ENCODE measurements at regions not wholly inside any gene's neighbourhood (a gene's known extent, or its start where the extent isn't known, plus 50 kb on each side); places are given as distances from the start of the nearest gene placed in this dataset.

DNA sequence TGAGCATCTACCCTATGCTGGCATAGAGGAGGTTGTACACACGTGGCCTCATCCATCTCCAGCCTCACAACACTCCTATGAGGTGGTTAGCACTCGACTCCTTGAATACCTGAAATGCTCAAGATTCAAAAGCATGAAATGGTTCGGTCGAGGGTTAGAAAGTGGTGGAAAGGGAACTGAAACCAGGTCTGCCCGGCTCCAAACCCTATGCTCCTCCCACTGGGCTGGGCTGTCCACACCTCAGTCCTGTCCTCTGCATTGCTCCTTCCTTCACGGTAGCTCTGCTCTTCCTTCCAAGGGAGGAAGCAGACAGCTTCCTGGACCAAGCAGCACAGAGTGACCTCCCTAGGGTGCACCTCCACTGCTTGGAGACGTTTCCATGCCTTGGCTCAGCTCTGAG, 565.2 kb upstream of the ID2 start:
- Histone ChIP-seq H3K4me3 (no peak overlapping the region), H3K27me3 (no peaks in the 10 kb centered on the region), H3K9me3 (no peaks in the 10 kb centered on the region), H3K4me1 (peaks cover 0 to 21% (median 6%) of the 10 kb centered on the region in 12 donors), H3K36me3 (no peaks in the 10 kb centered on the region), H3K27ac (no peak overlapping the region)
- intact Hi-C loops (cut with DNase I), result no loop called here
- 72 to 81% (median 78%) methylated on average over 7 of the region's 7 CpGs for WGBS, 4 donors
- TF ChIP-seq POLR2A (IDR thresholded peaks at IDR 0.05), result no peak
- TF ChIP-seq, protein P1, sequence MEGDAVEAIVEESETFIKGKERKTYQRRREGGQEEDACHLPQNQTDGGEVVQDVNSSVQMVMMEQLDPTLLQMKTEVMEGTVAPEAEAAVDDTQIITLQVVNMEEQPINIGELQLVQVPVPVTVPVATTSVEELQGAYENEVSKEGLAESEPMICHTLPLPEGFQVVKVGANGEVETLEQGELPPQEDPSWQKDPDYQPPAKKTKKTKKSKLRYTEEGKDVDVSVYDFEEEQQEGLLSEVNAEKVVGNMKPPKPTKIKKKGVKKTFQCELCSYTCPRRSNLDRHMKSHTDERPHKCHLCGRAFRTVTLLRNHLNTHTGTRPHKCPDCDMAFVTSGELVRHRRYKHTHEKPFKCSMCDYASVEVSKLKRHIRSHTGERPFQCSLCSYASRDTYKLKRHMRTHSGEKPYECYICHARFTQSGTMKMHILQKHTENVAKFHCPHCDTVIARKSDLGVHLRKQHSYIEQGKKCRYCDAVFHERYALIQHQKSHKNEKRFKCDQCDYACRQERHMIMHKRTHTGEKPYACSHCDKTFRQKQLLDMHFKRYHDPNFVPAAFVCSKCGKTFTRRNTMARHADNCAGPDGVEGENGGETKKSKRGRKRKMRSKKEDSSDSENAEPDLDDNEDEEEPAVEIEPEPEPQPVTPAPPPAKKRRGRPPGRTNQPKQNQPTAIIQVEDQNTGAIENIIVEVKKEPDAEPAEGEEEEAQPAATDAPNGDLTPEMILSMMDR (IDR thresholded peaks at IDR 0.05), result no peak
- ATAC-seq (no peak), DNase-seq (no peak)

DNA sequence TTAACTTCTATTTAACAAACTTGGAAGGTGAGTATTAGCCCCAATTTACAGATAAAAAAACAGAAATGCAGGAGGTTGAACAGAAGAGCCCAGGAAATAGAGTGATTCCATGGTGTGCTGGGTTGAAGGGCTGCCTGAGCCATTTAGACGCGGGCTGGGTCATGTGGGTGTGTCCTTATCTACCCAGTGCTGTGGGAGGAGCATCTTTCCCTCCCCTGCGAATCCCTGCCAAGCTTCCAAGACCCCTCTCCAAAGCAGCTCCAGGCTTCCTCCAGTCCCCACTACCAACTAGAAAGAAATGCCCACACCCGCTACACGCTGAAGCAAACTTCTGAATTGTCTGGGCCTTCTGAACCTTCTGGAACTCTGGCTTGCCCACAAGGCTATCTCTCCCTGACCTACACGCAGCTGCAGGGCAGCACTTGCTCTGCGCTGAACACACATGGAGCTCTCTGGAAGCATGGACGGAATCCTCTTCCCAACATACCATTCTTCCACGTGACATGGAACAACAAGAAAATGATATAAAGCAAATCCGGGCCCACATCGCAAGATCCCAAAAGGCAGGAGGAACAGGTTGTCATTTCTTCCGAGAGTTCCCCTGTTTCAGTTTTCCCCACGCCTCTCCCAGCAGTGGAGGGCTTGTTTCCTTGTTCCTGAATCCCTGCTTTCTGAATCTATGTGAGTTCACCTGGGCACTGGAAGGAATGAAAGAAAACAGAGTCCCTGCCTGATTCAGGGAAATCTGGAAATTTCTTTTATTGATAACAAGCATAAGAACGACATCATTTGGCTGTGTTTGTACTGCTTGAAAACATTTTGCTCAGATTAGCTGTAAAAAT, 562.7 kb upstream of the ID2 start:
- intact Hi-C loops (cut with DNase I), result no loop called here
- 85 to 89% (median 86%) methylated on average over 14 of the region's 14 CpGs for WGBS, 4 donors
- peaks cover 0 to 29% (median 14%) of the 10 kb centered on the region in 12 donors for H3K4me1 ChIP-seq
- H3K4me3 ChIP-seq, result peak overlapping the region in 2 of 12 donors; percentile 1 to 10
- no peaks in the 10 kb centered on the region for H3K9me3 ChIP-seq
- peak overlapping the region in 11 of 12 donors; percentile 14 to 73 (median 55) for H3K27ac ChIP-seq
- no peaks in the 10 kb centered on the region for H3K27me3 ChIP-seq
- no peak for ATAC-seq
- H3K36me3 ChIP-seq, result no peaks in the 10 kb centered on the region
- no peak for TF ChIP-seq POLR2A (IDR thresholded peaks at IDR 0.05)
- TF ChIP-seq, protein P1 (IDR thresholded peaks at IDR 0.05), result no peak
- no peak for DNase-seq

DNA sequence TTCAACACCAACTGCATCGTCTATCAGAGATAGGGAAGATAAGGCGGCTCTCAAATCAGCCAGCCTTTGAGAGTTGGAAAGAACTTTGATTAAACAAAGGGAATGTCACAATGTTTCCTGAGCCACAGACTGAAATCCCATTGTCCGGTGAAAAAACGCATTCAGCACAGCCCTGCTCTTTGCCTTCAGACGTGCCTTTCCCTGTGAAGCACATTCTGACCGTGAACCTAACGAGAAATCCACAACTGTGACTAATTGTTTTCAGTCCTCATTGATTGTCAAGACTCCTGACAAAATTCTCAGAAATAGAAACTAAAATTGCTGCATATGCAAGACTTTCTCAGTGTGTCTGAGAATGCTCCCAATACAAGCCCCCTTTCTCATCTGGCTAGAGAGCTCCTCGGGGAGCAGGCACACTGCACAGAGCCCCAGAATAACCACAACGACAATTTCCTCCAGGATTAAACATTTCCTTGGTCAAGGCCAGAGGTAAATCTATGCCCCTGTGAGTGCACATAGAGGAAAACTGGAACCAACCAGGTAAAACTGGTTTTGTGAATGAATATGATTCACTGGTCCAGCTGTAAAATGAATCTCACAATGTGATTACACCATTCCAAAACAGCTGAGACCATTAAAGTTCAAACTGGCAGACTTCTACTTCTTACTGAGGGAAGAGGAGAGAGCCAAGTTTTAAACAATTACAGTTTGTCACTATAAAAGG, 561.9 kb upstream of the ID2 start:
- peak; percentile 34 to 77 (median 64) for ATAC-seq
- 41 to 53% (median 48%) methylated on average over 9 of the region's 9 CpGs for WGBS, 4 donors
- Histone ChIP-seq H3K27ac (peak overlapping the region in 11 of 12 donors; percentile 14 to 73 (median 55)), H3K9me3 (no peaks in the 10 kb centered on the region), H3K27me3 (no peaks in the 10 kb centered on the region), H3K4me3 (peak overlapping the region in 3 of 12 donors; percentile 1 to 10 (median 9)), H3K36me3 (no peaks in the 10 kb centered on the region), H3K4me1 (peaks cover 0 to 29% (median 14%) of the 10 kb centered on the region in 12 donors)
- TF ChIP-seq, protein P1 (IDR thresholded peaks at IDR 0.05), result no peak
- no peak for TF ChIP-seq POLR2A (IDR thresholded peaks at IDR 0.05)
- DNase-seq, result no peak
- intact Hi-C loops (cut with DNase I), result loop anchor here in 1 of 10 donors (10.0 kb wide), 1 partner anchor 565 kb away; the partner anchor contains the start of gene ID2

DNA sequence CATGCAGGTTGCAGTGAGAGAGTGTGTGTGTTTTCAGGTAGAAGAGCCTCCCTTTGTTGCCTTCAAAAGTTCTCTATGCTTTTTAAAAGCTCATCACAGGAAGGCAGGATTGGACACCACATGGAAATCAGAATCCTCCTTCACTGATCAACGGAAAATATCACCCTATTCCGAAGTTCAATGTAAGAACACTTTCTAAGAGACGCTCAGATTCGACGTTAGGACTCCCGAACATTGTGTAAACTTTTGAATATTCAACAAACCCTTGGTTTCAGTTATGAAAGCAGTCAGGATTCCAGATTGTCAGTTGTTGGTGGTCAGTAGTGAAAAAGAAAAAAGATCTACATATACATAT, 561.4 kb upstream of the ID2 start:
- 70 to 80% (median 76%) methylated on average over 6 of the region's 6 CpGs for WGBS, 4 donors

More for the DNA sequence above, 561.4 kb upstream of the ID2 start:
- H3K4me3 ChIP-seq, result no peak overlapping the region
- DNase-seq (no peak), ATAC-seq (no peak)
- no peaks in the 10 kb centered on the region for H3K27me3 ChIP-seq
- H3K4me1 ChIP-seq, result peaks cover 0 to 29% (median 14%) of the 10 kb centered on the region in 12 donors
- H3K9me3 ChIP-seq, result no peaks in the 10 kb centered on the region
- TF ChIP-seq POLR2A (IDR thresholded peaks at IDR 0.05), result no peak
- TF ChIP-seq, protein P1 (IDR thresholded peaks at IDR 0.05), result no peak
- intact Hi-C loops (cut with DNase I), result loop anchor here in 1 of 10 donors (10.0 kb wide), 1 partner anchor 564 kb away; the partner anchor contains the start of gene ID2
- peak overlapping the region in 10 of 12 donors; percentile 52 to 73 (median 60) for H3K27ac ChIP-seq
- H3K36me3 ChIP-seq, result no peaks in the 10 kb centered on the region

Data from heart left ventricle (tissue), 16 donors.